Mucosa of descending colon (tissue), 3 donors: ENCODE measurements at regions not wholly inside any gene's neighbourhood (a gene's known extent, or its start where the extent isn't known, plus 50 kb on each side); places are given as distances from the start of the nearest gene placed in this dataset.

Experiments
- ATAC-seq: fragments of 200-7000 bp; cut with Tn5 transposase; one replicate; pipeline ENCODE4 v1.9.1; 2020; ENCODE audit warnings: mild to moderate bottlenecking, moderate library complexity
- DNase-seq, 3 donors: peaks; one replicate each; pipeline ENCODE4 v3.0.0-alpha.2; 2020
- H3K36me3 ChIP-seq: fragments of 200-600 bp; one replicate; pipeline ENCODE4 v1.8.0; 2021; ENCODE audit warnings: low read depth, mild to moderate bottlenecking
- H3K4me1 ChIP-seq: fragments of 200-600 bp; one replicate; pipeline ENCODE4 v1.8.0; 2021; ENCODE audit warnings: low read depth, mild to moderate bottlenecking
- H3K4me3 ChIP-seq: fragments of 200-600 bp; one replicate; pipeline ENCODE4 v1.8.0; 2021; ENCODE audit warnings: mild to moderate bottlenecking
- H3K9me3 ChIP-seq: fragments of 200-600 bp; one replicate; pipeline ENCODE4 v1.8.0; 2021; ENCODE audit warnings: mild to moderate bottlenecking
- intact Hi-C, 2 donors: fragments of 100-400 bp; cut with DNase I in 1 of 2; cut with micrococcal nuclease in 1 of 2; formaldehyde crosslinking; loops; one replicate each; pipeline versions ENCODE4 v1.11.0 to v1.11.1; 2022; cut with DNase I, micrococcal nuclease
- TF ChIP-seq, protein P1 (sequence below): fragments of 200-600 bp; IDR thresholded peaks from one replicate; pipeline ENCODE4 v1.8.0; 2022; ENCODE audit warnings: antibody characterized with exemption, mild to moderate bottlenecking
- donor health status: DM: no; HTN: no; CAD: no; lungs with moderate emphysema.
- donor health status: DM: no; HTN: no; CAD: no.
- donor health status: DM: no; HTN: yes; CAD: no.

GRCh38 chr9:73841018-73841417 is 656.1 kb upstream of the RORB start:
- no peak overlapping the region for H3K4me3 ChIP-seq
- no peaks in the 10 kb centered on the region for H3K36me3 ChIP-seq
- intact Hi-C loops: no loop called here
- DNase-seq (no peak), ATAC-seq (no peak)
- no peaks in the 10 kb centered on the region for H3K9me3 ChIP-seq
- no peaks in the 10 kb centered on the region for H3K4me1 ChIP-seq
- TF ChIP-seq, protein P1, sequence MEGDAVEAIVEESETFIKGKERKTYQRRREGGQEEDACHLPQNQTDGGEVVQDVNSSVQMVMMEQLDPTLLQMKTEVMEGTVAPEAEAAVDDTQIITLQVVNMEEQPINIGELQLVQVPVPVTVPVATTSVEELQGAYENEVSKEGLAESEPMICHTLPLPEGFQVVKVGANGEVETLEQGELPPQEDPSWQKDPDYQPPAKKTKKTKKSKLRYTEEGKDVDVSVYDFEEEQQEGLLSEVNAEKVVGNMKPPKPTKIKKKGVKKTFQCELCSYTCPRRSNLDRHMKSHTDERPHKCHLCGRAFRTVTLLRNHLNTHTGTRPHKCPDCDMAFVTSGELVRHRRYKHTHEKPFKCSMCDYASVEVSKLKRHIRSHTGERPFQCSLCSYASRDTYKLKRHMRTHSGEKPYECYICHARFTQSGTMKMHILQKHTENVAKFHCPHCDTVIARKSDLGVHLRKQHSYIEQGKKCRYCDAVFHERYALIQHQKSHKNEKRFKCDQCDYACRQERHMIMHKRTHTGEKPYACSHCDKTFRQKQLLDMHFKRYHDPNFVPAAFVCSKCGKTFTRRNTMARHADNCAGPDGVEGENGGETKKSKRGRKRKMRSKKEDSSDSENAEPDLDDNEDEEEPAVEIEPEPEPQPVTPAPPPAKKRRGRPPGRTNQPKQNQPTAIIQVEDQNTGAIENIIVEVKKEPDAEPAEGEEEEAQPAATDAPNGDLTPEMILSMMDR: no peak

DNA sequence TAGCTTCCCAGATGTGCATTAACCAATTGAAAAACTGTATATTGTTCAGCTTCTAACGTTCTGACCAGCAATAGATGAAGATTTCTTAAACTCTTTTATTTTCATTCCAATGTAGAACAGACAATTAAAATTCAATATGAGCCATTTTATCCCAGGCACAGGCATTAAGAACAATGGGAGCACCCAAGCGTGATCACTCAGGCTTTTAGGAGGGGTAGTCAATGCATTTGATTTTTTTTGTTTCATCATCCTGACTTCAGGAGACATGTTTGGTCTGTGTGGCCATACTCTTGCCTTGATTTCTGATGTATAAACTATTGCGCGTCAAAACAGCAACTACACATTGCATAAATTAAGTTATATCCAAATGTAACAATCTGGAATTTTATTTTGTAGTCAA is 653.0 kb upstream of the RORB start:
- intact Hi-C loops: no loop called here
- no peaks in the 10 kb centered on the region for H3K9me3 ChIP-seq
- ATAC-seq (no peak), DNase-seq (no peak)
- H3K4me1 ChIP-seq: no peaks in the 10 kb centered on the region
- H3K4me3 ChIP-seq: no peak overlapping the region
- no peaks in the 10 kb centered on the region for H3K36me3 ChIP-seq
- TF ChIP-seq, protein P1: no peak

DNA sequence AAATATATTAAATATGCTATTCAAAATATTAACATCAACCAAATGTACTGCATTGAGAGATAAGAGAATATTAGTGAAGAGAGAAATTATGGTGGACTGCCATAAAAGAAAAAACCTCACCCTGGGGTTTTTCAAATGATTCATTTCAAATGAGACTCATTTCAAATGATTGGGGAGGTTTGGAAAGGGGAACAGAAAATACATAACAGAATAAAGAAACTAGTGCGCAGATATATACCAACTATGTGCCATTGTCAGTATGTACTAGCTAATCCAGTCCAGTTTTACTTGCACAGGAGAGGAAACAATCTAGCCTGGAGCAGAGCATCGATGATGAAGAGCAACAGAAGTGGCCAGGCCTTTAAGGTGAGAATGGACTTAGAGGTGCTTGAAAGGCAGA is 651.6 kb upstream of the RORB start:
- no peak overlapping the region for H3K4me3 ChIP-seq
- DNase-seq (no peak), ATAC-seq (no peak)
- TF ChIP-seq, protein P1: no peak
- H3K4me1 ChIP-seq: no peaks in the 10 kb centered on the region
- H3K9me3 ChIP-seq: no peaks in the 10 kb centered on the region
- intact Hi-C loops: no loop called here
- no peaks in the 10 kb centered on the region for H3K36me3 ChIP-seq

DNA sequence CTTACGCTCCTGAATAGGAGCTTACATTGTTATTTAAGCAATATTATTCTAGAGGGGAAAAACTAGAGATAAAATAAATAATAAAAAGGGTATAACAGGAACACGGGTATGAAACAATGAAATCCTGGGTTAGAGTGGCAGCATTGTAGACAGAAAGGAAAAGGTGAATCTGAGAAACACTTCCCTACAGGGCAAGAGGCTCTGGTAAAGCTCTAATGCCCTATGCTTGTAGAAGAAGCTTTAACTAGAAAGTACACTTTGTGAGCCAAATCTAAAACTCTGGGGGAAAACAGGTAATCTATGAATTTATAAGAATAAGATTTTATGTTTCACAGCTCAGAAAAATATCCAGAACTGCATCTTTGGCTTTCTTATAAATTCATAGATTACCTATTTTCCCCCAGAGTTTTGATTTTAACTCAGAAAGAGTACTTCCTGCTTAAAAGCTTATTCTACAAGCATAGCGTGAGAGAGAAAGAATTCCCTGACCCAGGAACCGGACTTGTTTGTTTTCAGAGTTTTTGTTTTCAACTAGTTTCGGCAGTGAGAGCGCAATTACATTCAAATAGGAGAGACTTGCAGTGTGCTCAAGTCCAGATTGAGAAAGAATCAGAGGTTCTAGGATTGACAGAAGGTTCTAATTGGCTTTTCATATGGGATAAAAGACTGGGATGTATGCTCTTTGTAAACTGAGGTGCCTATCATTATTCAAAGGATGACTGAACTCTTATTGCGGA is 651.0 kb upstream of the RORB start:
- ATAC-seq (no peak), DNase-seq (no peak)
- intact Hi-C loops: no loop called here
- H3K9me3 ChIP-seq: no peaks in the 10 kb centered on the region
- H3K36me3 ChIP-seq: no peaks in the 10 kb centered on the region
- H3K4me1 ChIP-seq: no peaks in the 10 kb centered on the region
- TF ChIP-seq, protein P1: no peak
- no peak overlapping the region for H3K4me3 ChIP-seq

DNA sequence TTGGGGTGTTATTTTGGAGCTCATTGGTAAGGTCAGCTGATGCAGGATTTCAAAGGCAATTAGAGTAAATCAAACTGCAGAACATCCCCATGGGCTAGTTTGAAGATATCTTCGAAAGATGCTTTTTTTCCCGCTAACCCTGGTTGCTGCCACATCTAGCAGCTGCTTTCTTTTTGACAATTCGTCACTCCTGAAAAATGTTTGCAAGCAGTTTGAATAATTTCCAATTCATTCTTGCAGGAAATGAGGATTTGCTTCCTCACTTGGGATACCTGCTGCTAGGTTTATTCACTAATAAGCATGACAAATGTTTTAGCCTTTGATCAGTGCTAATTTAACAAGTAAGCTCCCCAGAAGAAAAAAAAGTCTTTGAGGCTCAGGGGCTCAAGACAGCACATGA is 649.6 kb upstream of the RORB start:
- ATAC-seq (no peak), DNase-seq (no peak)
- Histone ChIP-seq H3K9me3 (no peaks in the 10 kb centered on the region), H3K4me3 (no peak overlapping the region), H3K36me3 (no peaks in the 10 kb centered on the region), H3K4me1 (no peaks in the 10 kb centered on the region)
- TF ChIP-seq, protein P1: no peak
- intact Hi-C loops: no loop called here

DNA sequence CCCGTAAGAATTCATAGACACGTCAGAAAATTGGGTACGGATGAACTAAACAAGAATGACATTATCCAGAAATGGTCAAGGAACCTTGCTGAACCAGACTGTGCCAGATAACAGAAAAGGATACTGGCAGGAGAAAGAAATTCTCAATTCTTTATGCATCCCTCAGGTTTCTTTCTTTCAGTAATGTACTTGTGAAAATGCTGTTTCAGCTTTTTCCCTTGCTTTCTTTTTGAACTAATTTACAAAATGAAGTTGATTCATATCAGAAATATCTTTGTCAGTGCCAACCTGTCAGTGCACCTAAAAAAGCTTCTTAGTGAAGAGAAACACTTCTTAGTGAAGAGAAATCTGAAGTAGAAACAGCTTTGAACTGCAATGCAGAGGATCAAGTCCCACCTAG is 643.6 kb upstream of the RORB start:
- Histone ChIP-seq H3K4me1 (no peaks in the 10 kb centered on the region), H3K4me3 (no peak overlapping the region), H3K36me3 (no peaks in the 10 kb centered on the region), H3K9me3 (no peaks in the 10 kb centered on the region)
- intact Hi-C loops: no loop called here
- DNase-seq: no peak
- no peak for ATAC-seq
- TF ChIP-seq, protein P1: no peak
